ENCODE measurements at regions not wholly inside any gene's neighbourhood (a gene's known extent, or its start where the extent isn't known, plus 50 kb on each side); places are given as distances from the start of the nearest gene placed in this dataset.

- no peak for DNase-seq
- in situ Hi-C loops (cut with MboI; ENCODE audit: low pct_unique_long_range_greater_than_20kb, low sequenced_read_pairs), result no loop called here
These were observed 153.6 kb downstream of the TDRD15 start for GRCh38 chr2:21277068-21278056.

- no peak for DNase-seq
- in situ Hi-C loops (cut with MboI; ENCODE audit: low pct_unique_long_range_greater_than_20kb, low sequenced_read_pairs), result no loop called here
These were observed 155.8 kb downstream of the TDRD15 start for GRCh38 chr2:21279525-21279924.

- in situ Hi-C loops (cut with MboI; ENCODE audit: low pct_unique_long_range_greater_than_20kb, low sequenced_read_pairs), result no loop called here
- no peak for DNase-seq
These were observed 157.0 kb downstream of the TDRD15 start for GRCh38 chr2:21280793-21281192.

- no peak for DNase-seq
- in situ Hi-C loops (cut with MboI; ENCODE audit: low pct_unique_long_range_greater_than_20kb, low sequenced_read_pairs), result no loop called here
These were observed 157.6 kb downstream of the TDRD15 start for GRCh38 chr2:21281384-21281783.

- in situ Hi-C loops (cut with MboI; ENCODE audit: low pct_unique_long_range_greater_than_20kb, low sequenced_read_pairs), result no loop called here
These were observed 158.2 kb downstream of the TDRD15 start for GRCh38 chr2:21281791-21282514.

GRCh38 chr2:21282515-21282898 lies 158.7 kb downstream of the TDRD15 start:
- in situ Hi-C loops (cut with MboI; ENCODE audit: low pct_unique_long_range_greater_than_20kb, low sequenced_read_pairs), result no loop called here
- no peak for DNase-seq

More at GRCh38 chr2:21281791-21282514, 158.2 kb downstream of the TDRD15 start:
- no peak for DNase-seq

- in situ Hi-C loops (cut with MboI; ENCODE audit: low pct_unique_long_range_greater_than_20kb, low sequenced_read_pairs), result no loop called here
- DNase-seq, result no peak
These were observed 164.5 kb downstream of the TDRD15 start for GRCh38 chr2:21288299-21288698.

- in situ Hi-C loops (cut with MboI; ENCODE audit: low pct_unique_long_range_greater_than_20kb, low sequenced_read_pairs), result no loop called here
- DNase-seq, result no peak
These were observed 165.2 kb downstream of the TDRD15 start for GRCh38 chr2:21288739-21289520.

- DNase-seq, result no peak
- in situ Hi-C loops (cut with MboI; ENCODE audit: low pct_unique_long_range_greater_than_20kb, low sequenced_read_pairs), result no loop called here
These were observed 165.8 kb downstream of the TDRD15 start for GRCh38 chr2:21289551-21289950.

GRCh38 chr2:21289989-21290388 lies 166.2 kb downstream of the TDRD15 start:
- in situ Hi-C loops (cut with MboI; ENCODE audit: low pct_unique_long_range_greater_than_20kb, low sequenced_read_pairs), result no loop called here
- DNase-seq, result no peak

GRCh38 chr2:21291426-21291825 lies 167.7 kb downstream of the TDRD15 start:
- in situ Hi-C loops (cut with MboI; ENCODE audit: low pct_unique_long_range_greater_than_20kb, low sequenced_read_pairs), result no loop called here
- DNase-seq, result no peak

GRCh38 chr2:21294446-21294845 lies 170.7 kb downstream of the TDRD15 start:
- no peak for DNase-seq
- in situ Hi-C loops (cut with MboI; ENCODE audit: low pct_unique_long_range_greater_than_20kb, low sequenced_read_pairs), result no loop called here

GRCh38 chr2:21299411-21299810 lies 175.6 kb downstream of the TDRD15 start:
- in situ Hi-C loops (cut with MboI; ENCODE audit: low pct_unique_long_range_greater_than_20kb, low sequenced_read_pairs), result no loop called here
- no peak for DNase-seq

- no peak for DNase-seq
- in situ Hi-C loops (cut with MboI; ENCODE audit: low pct_unique_long_range_greater_than_20kb, low sequenced_read_pairs), result no loop called here
These were observed 178.2 kb downstream of the TDRD15 start for GRCh38 chr2:21301871-21302455.

- no peak for DNase-seq
- in situ Hi-C loops (cut with MboI; ENCODE audit: low pct_unique_long_range_greater_than_20kb, low sequenced_read_pairs), result no loop called here
These were observed 180.1 kb downstream of the TDRD15 start for GRCh38 chr2:21303876-21304275.

- in situ Hi-C loops (cut with MboI; ENCODE audit: low pct_unique_long_range_greater_than_20kb, low sequenced_read_pairs), result no loop called here
- no peak for DNase-seq
These were observed 181.8 kb downstream of the TDRD15 start for GRCh38 chr2:21305581-21305980.

- in situ Hi-C loops (cut with MboI; ENCODE audit: low pct_unique_long_range_greater_than_20kb, low sequenced_read_pairs), result no loop called here
- DNase-seq, result no peak
These were observed 182.5 kb downstream of the TDRD15 start for GRCh38 chr2:21306235-21306634.

GRCh38 chr2:21307037-21307436 lies 183.3 kb downstream of the TDRD15 start:
- in situ Hi-C loops (cut with MboI; ENCODE audit: low pct_unique_long_range_greater_than_20kb, low sequenced_read_pairs), result no loop called here
- no peak for DNase-seq

- no peak for DNase-seq
- in situ Hi-C loops (cut with MboI; ENCODE audit: low pct_unique_long_range_greater_than_20kb, low sequenced_read_pairs), result no loop called here
These were observed 186.7 kb downstream of the TDRD15 start for GRCh38 chr2:21310493-21310892.
